K562 (cell line): ENCODE measurements at regions not wholly inside any gene's neighbourhood (a gene's known extent, or its start where the extent isn't known, plus 50 kb on each side); places are given as distances from the start of the nearest gene placed in this dataset.

Experiments used
- ERF ChIP-seq: fragments of 450-650 bp; formaldehyde crosslinking; IDR thresholded peaks from 2 replicates; pipeline ENCODE4 v1.4.0; 2020; ENCODE audit warnings: mild to moderate bottlenecking, mixed read lengths
- MXI1 ChIP-seq: IDR thresholded peaks from 2 replicates; pipeline ENCODE4 v1.6.1; 2011; ENCODE audit warnings: low read depth, mild to moderate bottlenecking, improper control_type of control experiment, low read length
- POLR2A ChIP-seq: fragments of 450-650 bp; conservative IDR thresholded peaks from 2 replicates; pipeline ENCODE4 v1.6.1; 2016
- SIN3A ChIP-seq, 2 experiments: fragments of 150-350 bp in 1 of 2; IDR thresholded peaks; 2 replicates each; pipeline ENCODE4 v1.6.1; 2011 to 2016; ENCODE audit warnings: borderline replicate concordance in 2 of 2, low read depth in 2 of 2, low read length in 2 of 2, mild to moderate bottlenecking in 2 of 2, moderate library complexity in 2 of 2; ENCODE audit not compliant: control insufficient read depth in 1 of 2
- SMAD4 ChIP-seq: fragments of 250-450 bp; sonication (Bioruptor Pico); conservative IDR thresholded peaks from 2 replicates; pipeline ENCODE4 v1.8.0; 2021; ENCODE audit warnings: inconsistent platforms, mild to moderate bottlenecking, moderate library complexity
- TCF7L2 ChIP-seq: fragments of 150-350 bp; IDR thresholded peaks from 2 replicates; pipeline ENCODE4 v1.6.1; 2016; ENCODE audit warnings: low read depth, mild to moderate bottlenecking, low read length, moderate library complexity
- THRAP3 ChIP-seq: fragments of 450-650 bp; IDR thresholded peaks from 2 replicates; pipeline ENCODE4 v1.6.1; 2016; ENCODE audit warnings: mild to moderate bottlenecking, inconsistent platforms, borderline replicate concordance
- TF ChIP-seq, protein P1 (sequence below): fragments of 250-450 bp; sonication (Bioruptor Pico); IDR thresholded peaks from 2 replicates; pipeline ENCODE4 v1.4.0; 2020; ENCODE audit warnings: borderline replicate concordance

DNA sequence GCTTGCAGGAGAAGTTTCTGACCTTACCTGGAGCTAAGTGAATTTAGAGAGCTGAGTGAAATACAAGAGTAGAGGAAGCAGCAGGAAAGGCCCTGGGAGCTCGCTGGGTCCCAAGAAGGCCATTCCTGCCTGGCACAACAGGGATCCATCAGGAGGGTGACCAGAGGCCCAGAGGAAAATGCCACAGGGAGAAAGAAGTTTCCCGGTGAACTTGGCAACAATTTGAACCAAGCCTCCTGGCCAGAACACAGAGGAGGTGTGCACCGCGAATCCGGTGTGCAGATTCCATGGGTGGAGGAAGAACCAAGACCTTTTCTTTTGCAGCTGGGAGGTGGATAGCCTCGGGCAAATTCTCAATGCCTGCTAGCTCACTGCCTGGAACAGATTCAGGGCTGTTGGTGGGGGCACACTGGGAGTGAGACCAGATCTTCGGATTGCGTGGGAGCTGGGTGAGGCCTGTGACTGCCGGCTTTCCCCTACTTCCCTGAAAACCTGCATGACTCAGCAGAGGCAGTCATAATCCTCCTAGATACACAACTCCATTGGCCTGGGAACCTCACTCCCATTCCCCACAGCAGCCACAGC, 1850.9 kb upstream of the NUDT12 start:
- TF ChIP-seq MXI1 (no peak), ERF (CRISPR knock-in tag) (no peak), THRAP3 (no peak), SMAD4 (CRISPR knock-in tag) (no peak), POLR2A (no peak), TCF7L2 (no peak), SIN3A (IDR thresholded peaks at IDR 0.05; ENCODE audit: borderline replicate concordance in 2 of 2, control insufficient read depth in 1 of 2, low read depth in 2 of 2, low read length in 2 of 2) (no peak)
- TF ChIP-seq, protein P1, sequence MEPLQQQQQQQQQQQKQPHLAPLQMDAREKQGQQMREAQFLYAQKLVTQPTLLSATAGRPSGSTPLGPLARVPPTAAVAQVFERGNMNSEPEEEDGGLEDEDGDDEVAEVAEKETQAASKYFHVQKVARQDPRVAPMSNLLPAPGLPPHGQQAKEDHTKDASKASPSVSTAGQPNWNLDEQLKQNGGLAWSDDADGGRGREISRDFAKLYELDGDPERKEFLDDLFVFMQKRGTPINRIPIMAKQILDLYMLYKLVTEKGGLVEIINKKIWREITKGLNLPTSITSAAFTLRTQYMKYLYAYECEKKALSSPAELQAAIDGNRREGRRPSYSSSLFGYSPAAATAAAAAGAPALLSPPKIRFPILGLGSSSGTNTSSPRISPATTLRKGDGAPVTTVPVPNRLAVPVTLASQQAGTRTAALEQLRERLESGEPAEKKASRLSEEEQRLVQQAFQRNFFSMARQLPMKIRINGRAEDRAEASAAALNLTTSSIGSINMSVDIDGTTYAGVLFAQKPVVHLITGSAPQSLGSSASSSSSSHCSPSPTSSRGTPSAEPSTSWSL (CRISPR knock-in tag), result no peak
